ENCODE measurements at regions not wholly inside any gene's neighbourhood (a gene's known extent, or its start where the extent isn't known, plus 50 kb on each side); places are given as distances from the start of the nearest gene placed in this dataset.

GRCh38 chr7:145474009-145474686 lies 638.3 kb upstream of the TPK1 start:
- no peaks in the 10 kb centered on the region for H3K27me3 ChIP-seq (ENCODE audit: control insufficient read depth, low read length)
- no peaks in the 10 kb centered on the region for H3K79me2 ChIP-seq (ENCODE audit: control insufficient read depth, low read length)
- H3K36me3 ChIP-seq (ENCODE audit: control insufficient read depth, low read length), result no peaks in the 10 kb centered on the region
- no peaks in the 10 kb centered on the region for H3K9me2 ChIP-seq (replicated peaks; ENCODE audit: control insufficient read depth, low read length)
- no peaks in the 10 kb centered on the region for H4K20me1 ChIP-seq (ENCODE audit: control insufficient read depth, insufficient read depth, low read depth, low read length)
- H3K9me3 ChIP-seq (ENCODE audit: control insufficient read depth, insufficient read depth, low read length), result no peaks in the 10 kb centered on the region
- H3K4me1 ChIP-seq (ENCODE audit: control insufficient read depth, low read length), result no peaks in the 10 kb centered on the region
- H3K27ac ChIP-seq (ENCODE audit: low read depth, low read length), result no peak overlapping the region
- H3F3A ChIP-seq (ENCODE audit: control insufficient read depth, insufficient read depth), result no peaks in the 10 kb centered on the region
- no peak for TF ChIP-seq CTCF (IDR thresholded peaks at IDR 0.05; ENCODE audit: low read depth, low read length, poor library complexity, severe bottlenecking)
- no peak for TF ChIP-seq EZH2phosphoT487 (IDR thresholded peaks at IDR 0.05; ENCODE audit: borderline replicate concordance, low read length)
- no peak overlapping the region for H3K4me3 ChIP-seq (ENCODE audit: low read length)
- H3K4me2 ChIP-seq (ENCODE audit: low read length), result no peak overlapping the region

GRCh38 chr7:145471883-145472282 lies 636.0 kb upstream of the TPK1 start:
- H3K36me3 ChIP-seq (ENCODE audit: control insufficient read depth, low read length), result no peaks in the 10 kb centered on the region
- H3K9me3 ChIP-seq (ENCODE audit: control insufficient read depth, insufficient read depth, low read length), result no peaks in the 10 kb centered on the region

GRCh38 chr7:145464287-145464686 lies 628.4 kb upstream of the TPK1 start:
- no peaks in the 10 kb centered on the region for H3K9me3 ChIP-seq (ENCODE audit: control insufficient read depth, insufficient read depth, low read length)
- no peak overlapping the region for H3K4me3 ChIP-seq (ENCODE audit: low read length)
- H4K20me1 ChIP-seq (ENCODE audit: control insufficient read depth, insufficient read depth, low read depth, low read length), result no peaks in the 10 kb centered on the region
- TF ChIP-seq EZH2phosphoT487 (IDR thresholded peaks at IDR 0.05; ENCODE audit: borderline replicate concordance, low read length) (no peak), CTCF (IDR thresholded peaks at IDR 0.05; ENCODE audit: low read depth, low read length, poor library complexity, severe bottlenecking) (no peak)
- no peaks in the 10 kb centered on the region for H3F3A ChIP-seq (ENCODE audit: control insufficient read depth, insufficient read depth)
- no peaks in the 10 kb centered on the region for H3K4me1 ChIP-seq (ENCODE audit: control insufficient read depth, low read length)
- H3K9me2 ChIP-seq (replicated peaks; ENCODE audit: control insufficient read depth, low read length), result no peaks in the 10 kb centered on the region
- H3K27me3 ChIP-seq (ENCODE audit: control insufficient read depth, low read length), result no peaks in the 10 kb centered on the region
- H3K4me2 ChIP-seq (ENCODE audit: low read length), result no peak overlapping the region
- H3K27ac ChIP-seq (ENCODE audit: low read depth, low read length), result no peak overlapping the region
- no peaks in the 10 kb centered on the region for H3K36me3 ChIP-seq (ENCODE audit: control insufficient read depth, low read length)
- no peaks in the 10 kb centered on the region for H3K79me2 ChIP-seq (ENCODE audit: control insufficient read depth, low read length)

More at GRCh38 chr7:145471883-145472282, 636.0 kb upstream of the TPK1 start:
- H4K20me1 ChIP-seq (ENCODE audit: control insufficient read depth, insufficient read depth, low read depth, low read length), result no peaks in the 10 kb centered on the region
- H3K79me2 ChIP-seq (ENCODE audit: control insufficient read depth, low read length), result no peaks in the 10 kb centered on the region
- H3K4me1 ChIP-seq (ENCODE audit: control insufficient read depth, low read length), result no peaks in the 10 kb centered on the region
- no peaks in the 10 kb centered on the region for H3F3A ChIP-seq (ENCODE audit: control insufficient read depth, insufficient read depth)
- no peaks in the 10 kb centered on the region for H3K9me2 ChIP-seq (replicated peaks; ENCODE audit: control insufficient read depth, low read length)
- no peak overlapping the region for H3K27ac ChIP-seq (ENCODE audit: low read depth, low read length)
- no peak overlapping the region for H3K4me2 ChIP-seq (ENCODE audit: low read length)
- H3K4me3 ChIP-seq (ENCODE audit: low read length), result no peak overlapping the region
- TF ChIP-seq CTCF (IDR thresholded peaks at IDR 0.05; ENCODE audit: low read depth, low read length, poor library complexity, severe bottlenecking), result no peak
- no peaks in the 10 kb centered on the region for H3K27me3 ChIP-seq (ENCODE audit: control insufficient read depth, low read length)
